ENCODE measurements at regions not wholly inside any gene's neighbourhood (a gene's known extent, or its start where the extent isn't known, plus 50 kb on each side); places are given as distances from the start of the nearest gene placed in this dataset.

DNA sequence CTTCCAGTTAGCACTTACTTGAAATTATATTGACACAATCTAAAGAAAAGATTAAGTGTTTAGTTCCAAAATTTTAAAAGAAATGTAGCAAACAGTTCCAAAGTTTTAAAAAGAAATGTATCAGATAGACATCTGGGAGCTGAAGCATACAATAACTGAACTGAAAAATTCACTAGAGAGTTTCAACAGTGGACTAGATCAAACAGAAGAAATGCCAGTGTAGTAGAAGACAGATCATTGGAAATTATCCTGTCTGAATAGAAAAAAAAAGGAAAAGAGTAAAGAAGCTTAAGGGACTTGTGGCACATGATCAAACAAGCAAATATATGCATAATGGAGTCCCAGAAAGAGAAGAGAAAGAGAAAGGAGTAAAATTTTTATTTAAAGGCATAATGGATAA lies 261.4 kb downstream of the LAS1L start:
- no peak for TF ChIP-seq POLR2A (IDR thresholded peaks at IDR 0.05)
- TF ChIP-seq, protein P1, sequence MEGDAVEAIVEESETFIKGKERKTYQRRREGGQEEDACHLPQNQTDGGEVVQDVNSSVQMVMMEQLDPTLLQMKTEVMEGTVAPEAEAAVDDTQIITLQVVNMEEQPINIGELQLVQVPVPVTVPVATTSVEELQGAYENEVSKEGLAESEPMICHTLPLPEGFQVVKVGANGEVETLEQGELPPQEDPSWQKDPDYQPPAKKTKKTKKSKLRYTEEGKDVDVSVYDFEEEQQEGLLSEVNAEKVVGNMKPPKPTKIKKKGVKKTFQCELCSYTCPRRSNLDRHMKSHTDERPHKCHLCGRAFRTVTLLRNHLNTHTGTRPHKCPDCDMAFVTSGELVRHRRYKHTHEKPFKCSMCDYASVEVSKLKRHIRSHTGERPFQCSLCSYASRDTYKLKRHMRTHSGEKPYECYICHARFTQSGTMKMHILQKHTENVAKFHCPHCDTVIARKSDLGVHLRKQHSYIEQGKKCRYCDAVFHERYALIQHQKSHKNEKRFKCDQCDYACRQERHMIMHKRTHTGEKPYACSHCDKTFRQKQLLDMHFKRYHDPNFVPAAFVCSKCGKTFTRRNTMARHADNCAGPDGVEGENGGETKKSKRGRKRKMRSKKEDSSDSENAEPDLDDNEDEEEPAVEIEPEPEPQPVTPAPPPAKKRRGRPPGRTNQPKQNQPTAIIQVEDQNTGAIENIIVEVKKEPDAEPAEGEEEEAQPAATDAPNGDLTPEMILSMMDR (IDR thresholded peaks at IDR 0.05 in 4 of 5, conservative IDR thresholded peaks at IDR 0.05 in 1 of 5) = no peak

Data from gastrocnemius medialis (tissue), 4 donors.